Parathyroid adenoma (tissue), 2 donors: ENCODE measurements at regions not wholly inside any gene's neighbourhood (a gene's known extent, or its start where the extent isn't known, plus 50 kb on each side); places are given as distances from the start of the nearest gene placed in this dataset.

ENCODE experiments used
- H2AFZ ChIP-seq: fragments of 300-600 bp; sonication (generic); one replicate; pipeline ENCODE4 v1.7.0; 2017; ENCODE audit warnings: antibody characterized with exemption, mild to moderate bottlenecking
- H3K27ac ChIP-seq: fragments of 300-600 bp; sonication (generic); one replicate; pipeline ENCODE4 v1.7.0; 2017
- H3K27me3 ChIP-seq: fragments of 300-600 bp; sonication (generic); one replicate; pipeline ENCODE4 v1.7.0; 2017; ENCODE audit warnings: low read length; ENCODE audit not compliant: control insufficient read depth, insufficient read depth
- H3K36me3 ChIP-seq: fragments of 300-600 bp; sonication (generic); one replicate; pipeline ENCODE4 v1.7.0; 2017; ENCODE audit warnings: low read length; ENCODE audit not compliant: control insufficient read depth, insufficient read depth
- H3K4me1 ChIP-seq: fragments of 300-600 bp; sonication (generic); one replicate; pipeline ENCODE4 v1.7.0; 2017; ENCODE audit warnings: control low read depth
- H3K4me2 ChIP-seq: fragments of 300-600 bp; sonication (generic); one replicate; pipeline ENCODE4 v1.7.0; 2017; ENCODE audit warnings: low read length
- H3K4me3 ChIP-seq: fragments of 300-600 bp; sonication (generic); one replicate; pipeline ENCODE4 v1.7.0; 2017; ENCODE audit warnings: low read depth, low read length
- H3K79me2 ChIP-seq: fragments of 300-600 bp; sonication (generic); one replicate; pipeline ENCODE4 v1.7.0; 2017; ENCODE audit warnings: control low read depth
- H3K9ac ChIP-seq: fragments of 300-600 bp; sonication (generic); one replicate; pipeline ENCODE4 v1.7.0; 2017; ENCODE audit warnings: mild to moderate bottlenecking
- H3K9me3 ChIP-seq: fragments of 300-600 bp; sonication (generic); one replicate; pipeline ENCODE4 v1.7.0; 2017; ENCODE audit warnings: low read length; ENCODE audit not compliant: control insufficient read depth
- TF ChIP-seq, protein P1 (sequence below): fragments of 300-600 bp; sonication (generic); IDR thresholded peaks from one replicate; pipeline ENCODE4 v1.7.0; 2017; ENCODE audit warnings: antibody characterized with exemption, mild to moderate bottlenecking
- donor health status: primary hyperparathyroidism.

- TF ChIP-seq, protein P1, sequence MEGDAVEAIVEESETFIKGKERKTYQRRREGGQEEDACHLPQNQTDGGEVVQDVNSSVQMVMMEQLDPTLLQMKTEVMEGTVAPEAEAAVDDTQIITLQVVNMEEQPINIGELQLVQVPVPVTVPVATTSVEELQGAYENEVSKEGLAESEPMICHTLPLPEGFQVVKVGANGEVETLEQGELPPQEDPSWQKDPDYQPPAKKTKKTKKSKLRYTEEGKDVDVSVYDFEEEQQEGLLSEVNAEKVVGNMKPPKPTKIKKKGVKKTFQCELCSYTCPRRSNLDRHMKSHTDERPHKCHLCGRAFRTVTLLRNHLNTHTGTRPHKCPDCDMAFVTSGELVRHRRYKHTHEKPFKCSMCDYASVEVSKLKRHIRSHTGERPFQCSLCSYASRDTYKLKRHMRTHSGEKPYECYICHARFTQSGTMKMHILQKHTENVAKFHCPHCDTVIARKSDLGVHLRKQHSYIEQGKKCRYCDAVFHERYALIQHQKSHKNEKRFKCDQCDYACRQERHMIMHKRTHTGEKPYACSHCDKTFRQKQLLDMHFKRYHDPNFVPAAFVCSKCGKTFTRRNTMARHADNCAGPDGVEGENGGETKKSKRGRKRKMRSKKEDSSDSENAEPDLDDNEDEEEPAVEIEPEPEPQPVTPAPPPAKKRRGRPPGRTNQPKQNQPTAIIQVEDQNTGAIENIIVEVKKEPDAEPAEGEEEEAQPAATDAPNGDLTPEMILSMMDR, result no peak
- no peak overlapping the region for H3K4me2 ChIP-seq
- no peak overlapping the region for H3K9ac ChIP-seq
- H3K27me3 ChIP-seq, result no peaks in the 10 kb centered on the region
- peaks cover 4% of the 10 kb centered on the region for H3K4me1 ChIP-seq
- H3K36me3 ChIP-seq, result no peaks in the 10 kb centered on the region
- no peak overlapping the region for H3K27ac ChIP-seq
- H3K9me3 ChIP-seq, result no peaks in the 10 kb centered on the region
- no peak overlapping the region for H3K4me3 ChIP-seq
- H2AFZ ChIP-seq, result peak overlapping the region; percentile 31
- H3K79me2 ChIP-seq, result no peaks in the 10 kb centered on the region
Measured at GRCh38 chr2:172248381-172248780, 145.7 kb upstream of the DLX2 start.

DNA sequence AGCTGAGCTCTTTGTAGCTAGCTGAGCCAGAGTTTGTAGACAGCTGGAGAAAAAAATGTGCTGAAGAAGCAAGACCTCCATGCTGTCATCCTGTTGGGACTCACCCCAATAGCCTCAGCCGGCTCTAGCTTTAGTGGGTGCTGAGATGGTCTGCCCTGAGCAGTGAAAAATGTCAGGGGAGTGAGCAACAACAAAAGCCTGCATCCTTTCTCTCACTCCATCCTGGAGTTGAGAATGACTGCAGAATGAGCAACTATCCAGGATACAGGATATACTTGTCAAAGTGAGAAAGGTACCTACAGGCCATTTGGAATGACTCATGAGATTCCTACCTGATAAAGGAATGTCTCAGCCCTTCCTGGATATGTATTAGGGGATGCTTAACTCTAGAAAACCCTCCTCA, 146.1 kb upstream of the DLX2 start:
- Histone ChIP-seq H3K27ac (no peak overlapping the region), H3K4me2 (no peak overlapping the region), H3K4me1 (peaks cover 4% of the 10 kb centered on the region), H3K9me3 (no peaks in the 10 kb centered on the region), H3K79me2 (no peaks in the 10 kb centered on the region), H3K9ac (no peak overlapping the region), H3K4me3 (no peak overlapping the region), H3K27me3 (no peaks in the 10 kb centered on the region), H3K36me3 (no peaks in the 10 kb centered on the region), H2AFZ (peak overlapping the region; percentile 31)
- TF ChIP-seq, protein P1, result no peak

DNA sequence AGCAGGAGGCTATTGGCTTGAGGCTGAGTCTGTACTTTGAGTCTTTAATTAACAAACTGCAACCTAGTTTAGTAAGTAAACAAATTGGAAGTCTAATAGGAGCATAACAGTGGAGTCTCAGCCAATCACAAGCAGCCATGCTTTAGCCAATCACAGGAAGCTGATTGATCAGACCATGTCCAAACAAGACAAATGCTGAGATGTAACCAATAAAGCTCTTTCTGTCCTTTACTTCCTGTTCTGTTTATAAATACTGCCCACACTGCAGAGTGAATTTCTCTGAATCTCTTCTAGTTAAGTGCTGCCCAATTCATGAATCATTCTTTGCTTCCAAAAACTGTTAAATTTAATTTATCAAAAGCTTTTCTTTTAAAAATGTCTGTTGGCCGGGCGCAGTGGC, 146.6 kb upstream of the DLX2 start:
- H3K9ac ChIP-seq, result no peak overlapping the region
- no peak overlapping the region for H3K27ac ChIP-seq
- no peaks in the 10 kb centered on the region for H3K79me2 ChIP-seq
- no peak overlapping the region for H2AFZ ChIP-seq
- no peaks in the 10 kb centered on the region for H3K36me3 ChIP-seq
- TF ChIP-seq, protein P1, result no peak
- no peak overlapping the region for H3K4me3 ChIP-seq
- H3K4me2 ChIP-seq, result no peak overlapping the region
- H3K27me3 ChIP-seq, result no peaks in the 10 kb centered on the region
- peaks cover 4% of the 10 kb centered on the region for H3K4me1 ChIP-seq
- no peaks in the 10 kb centered on the region for H3K9me3 ChIP-seq

DNA sequence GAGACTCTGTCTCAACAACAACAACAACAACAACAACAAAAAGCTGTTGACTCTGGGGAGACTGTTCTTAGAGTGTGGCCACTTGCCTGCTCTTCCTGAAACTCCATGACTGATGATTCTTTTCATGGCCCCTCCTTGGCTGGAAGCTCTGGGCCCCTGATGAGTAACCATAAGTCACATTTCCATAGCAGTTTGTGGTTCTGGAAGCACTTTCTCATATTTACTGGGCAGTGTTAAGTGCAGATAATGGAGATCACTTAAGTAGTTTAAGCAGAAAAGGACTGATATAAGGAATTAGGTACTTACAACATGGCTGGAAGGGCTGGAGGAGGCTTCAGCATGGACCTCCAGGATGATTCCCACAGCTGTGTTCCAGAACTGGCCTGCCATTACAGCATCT, 147.3 kb upstream of the DLX2 start:
- no peaks in the 10 kb centered on the region for H3K36me3 ChIP-seq
- H3K79me2 ChIP-seq, result no peaks in the 10 kb centered on the region
- H3K27me3 ChIP-seq, result no peaks in the 10 kb centered on the region
- TF ChIP-seq, protein P1, result no peak
- no peak overlapping the region for H3K4me3 ChIP-seq
- no peak overlapping the region for H2AFZ ChIP-seq
- H3K9ac ChIP-seq, result no peak overlapping the region
- peaks cover 4% of the 10 kb centered on the region for H3K4me1 ChIP-seq
- H3K9me3 ChIP-seq, result no peaks in the 10 kb centered on the region
- H3K4me2 ChIP-seq, result no peak overlapping the region
- H3K27ac ChIP-seq, result no peak overlapping the region

GRCh38 chr2:172251231-172251630, 148.5 kb upstream of the DLX2 start:
- H3K4me2 ChIP-seq, result no peak overlapping the region
- no peak overlapping the region for H3K9ac ChIP-seq
- H3K27ac ChIP-seq, result no peak overlapping the region
- no peaks in the 10 kb centered on the region for H3K79me2 ChIP-seq
- TF ChIP-seq, protein P1, result no peak
- H3K4me1 ChIP-seq, result peaks cover 4% of the 10 kb centered on the region
- no peak overlapping the region for H2AFZ ChIP-seq
- H3K36me3 ChIP-seq, result no peaks in the 10 kb centered on the region
- H3K4me3 ChIP-seq, result no peak overlapping the region
- no peaks in the 10 kb centered on the region for H3K9me3 ChIP-seq
- H3K27me3 ChIP-seq, result no peaks in the 10 kb centered on the region
